Prostate gland (tissue), 2 donors: ENCODE measurements at regions not wholly inside any gene's neighbourhood (a gene's known extent, or its start where the extent isn't known, plus 50 kb on each side); places are given as distances from the start of the nearest gene placed in this dataset.
"Not testable (repeated sequence)": the region's sequence is repeated elsewhere in the genome, so short reads cannot be mapped to it uniquely, and the experiment has no call there.

Source experiments
- CTCF ChIP-seq, 4 experiments: fragments of 200-600 bp in 2 of 4; fragments of 450-650 bp in 2 of 4; sonication (generic) in 2 of 4; IDR thresholded peaks; 1 replicate in 3 of 4; 2 replicates in 1 of 4; pipeline ENCODE4 v1.5.1; 2016 to 2019; ENCODE audit warnings: antibody characterized with exemption in 4 of 4, mild to moderate bottlenecking in 2 of 4, moderate library complexity in 2 of 4
- POLR2A ChIP-seq: fragments of 450-650 bp; IDR thresholded peaks from one replicate; pipeline ENCODE4 v1.6.1; 2016; ENCODE audit warnings: antibody characterized with exemption, mild to moderate bottlenecking
- POLR2AphosphoS5 ChIP-seq: sonication (generic); formaldehyde crosslinking; IDR thresholded peaks from one replicate; pipeline ENCODE4 v1.6.1; 2017; ENCODE audit warnings: antibody characterized with exemption

DNA sequence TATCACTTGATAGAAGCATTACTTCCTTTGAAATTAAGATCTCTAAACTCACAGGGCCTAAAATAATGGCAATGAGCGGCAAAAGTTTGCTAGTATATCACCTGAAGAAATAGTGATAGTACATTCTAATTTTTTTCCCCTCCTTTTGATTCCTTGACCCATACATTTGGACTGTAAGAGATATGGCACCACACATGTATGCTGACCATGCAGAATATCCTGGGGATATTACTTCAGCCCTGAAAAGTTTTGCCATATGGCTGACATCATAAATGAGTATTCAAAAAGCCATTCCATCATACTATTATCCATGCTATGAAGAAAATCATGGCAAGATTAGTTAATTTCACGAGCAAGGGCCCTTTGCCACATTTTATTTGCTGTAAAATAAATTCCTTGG is 576.9 kb downstream of the KCNT2 start:
- TF ChIP-seq CTCF (IDR thresholded peaks at IDR 0.05); POLR2A; POLR2AphosphoS5: not testable (repeated sequence)
